ENCODE measurements at regions not wholly inside any gene's neighbourhood (a gene's known extent, or its start where the extent isn't known, plus 50 kb on each side); places are given as distances from the start of the nearest gene placed in this dataset.

GRCh38 chr21:20425856-20426255 lies 572.4 kb upstream of the NCAM2 start:
- Histone ChIP-seq H3K4me3 (no peak overlapping the region), H3K4me1 (no peaks in the 10 kb centered on the region), H3K9me3 (peaks cover 0 to 2% (median 0%) of the 10 kb centered on the region in 4 donors), H3K27ac (no peak overlapping the region), H3K36me3 (no peaks in the 10 kb centered on the region), H3K27me3 (no peaks in the 10 kb centered on the region)
- no peak for DNase-seq
- WGBS, 2 donors = 92 to 95% methylated on average over 12 of the region's 12 CpGs
- intact Hi-C loops (cut with DNase I) = no loop called here
- TF ChIP-seq POLR2A (IDR thresholded peaks at IDR 0.05) (no peak), CTCF (IDR thresholded peaks at IDR 0.05) (no peak), EP300 (IDR thresholded peaks at IDR 0.05) (no peak), POLR2AphosphoS5 (IDR thresholded peaks at IDR 0.05) (no peak)

DNA sequence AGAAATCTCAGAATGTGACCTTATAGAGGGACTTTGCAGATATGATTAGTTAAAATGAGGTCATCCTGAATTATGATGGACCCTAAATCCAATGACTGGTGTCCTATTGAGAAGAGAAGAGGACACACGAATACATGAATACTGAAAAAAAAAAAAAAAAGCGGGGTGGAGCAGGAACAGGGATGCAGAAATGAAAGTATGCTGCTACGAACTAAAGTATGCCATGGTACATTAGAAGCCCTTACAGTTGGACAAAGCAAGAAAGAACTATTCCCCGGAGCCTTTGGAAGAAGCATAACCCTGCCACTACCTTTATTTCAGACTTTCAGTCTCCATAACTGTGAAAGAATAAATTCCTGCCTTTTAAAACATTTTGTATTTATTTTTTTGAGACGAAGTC lies 557.9 kb upstream of the NCAM2 start:
- DNase-seq = no peak
- H3K36me3 ChIP-seq = no peaks in the 10 kb centered on the region
- no peaks in the 10 kb centered on the region for H3K27me3 ChIP-seq
- TF ChIP-seq POLR2A (IDR thresholded peaks at IDR 0.05) (no peak), EP300 (IDR thresholded peaks at IDR 0.05) (no peak), POLR2AphosphoS5 (IDR thresholded peaks at IDR 0.05) (no peak), CTCF (IDR thresholded peaks at IDR 0.05) (no peak)
- H3K4me3 ChIP-seq = no peak overlapping the region
- H3K9me3 ChIP-seq = no peaks in the 10 kb centered on the region
- intact Hi-C loops (cut with DNase I) = no loop called here
- H3K27ac ChIP-seq = no peak overlapping the region
- H3K4me1 ChIP-seq = no peaks in the 10 kb centered on the region
- 65 to 69% methylated on average over 5 of the region's 5 CpGs for WGBS, 2 donors

DNA sequence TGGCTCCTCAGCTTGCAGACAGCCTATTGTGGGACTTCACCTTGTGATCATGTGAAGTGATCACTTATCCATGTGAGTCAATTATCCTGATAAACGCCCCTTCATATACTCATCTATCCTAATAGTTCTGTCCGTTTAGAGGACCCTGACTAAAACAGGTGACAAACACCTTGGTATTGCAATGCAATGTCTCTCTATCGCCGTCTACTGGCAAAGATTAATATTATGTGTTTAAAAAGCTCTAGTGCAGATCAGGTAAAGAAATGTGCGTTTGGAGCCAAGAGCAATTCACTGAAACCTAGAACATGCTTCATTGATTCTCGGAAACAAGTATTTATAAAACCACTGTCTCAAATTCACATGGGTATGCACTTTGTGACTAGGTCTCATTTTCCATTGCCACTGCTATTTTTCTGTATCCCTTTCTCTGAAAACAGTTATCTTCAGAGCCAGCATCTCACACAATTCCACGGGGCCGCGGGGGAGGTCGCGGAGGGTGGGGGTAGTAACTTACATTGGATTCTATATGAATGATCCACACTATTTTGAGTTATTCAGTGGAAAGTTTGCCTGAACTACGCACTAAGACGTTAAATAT lies 554.6 kb upstream of the NCAM2 start:
- H3K27me3 ChIP-seq = no peaks in the 10 kb centered on the region
- intact Hi-C loops (cut with DNase I) = no loop called here

DNA sequence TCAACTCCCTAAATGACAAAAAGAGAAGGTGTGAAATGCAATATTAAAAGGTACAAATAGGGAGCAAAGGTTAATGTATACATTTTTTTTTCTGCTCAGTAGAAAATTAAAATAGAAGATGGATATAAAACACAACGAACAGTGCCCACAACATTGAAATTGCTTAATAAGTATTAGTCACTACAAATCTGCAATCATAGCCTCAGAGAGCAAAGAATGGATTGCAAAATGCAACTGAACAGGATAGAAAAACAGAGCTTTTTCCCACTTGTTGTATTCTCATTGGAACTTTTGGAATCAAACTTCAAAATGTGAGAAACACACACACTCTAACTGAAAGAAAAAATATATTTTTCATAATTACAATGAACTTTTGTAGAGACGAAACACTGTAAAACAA lies 552.2 kb upstream of the NCAM2 start:
- no peaks in the 10 kb centered on the region for H3K4me1 ChIP-seq
- H3K27ac ChIP-seq = no peak overlapping the region
- TF ChIP-seq CTCF (IDR thresholded peaks at IDR 0.05) (no peak), EP300 (IDR thresholded peaks at IDR 0.05) (no peak)
- intact Hi-C loops (cut with DNase I) = no loop called here
- WGBS, 2 donors = 71 to 74% methylated on average over 2 of the region's 2 CpGs
- no peak for DNase-seq
- H3K36me3 ChIP-seq = no peaks in the 10 kb centered on the region
- no peaks in the 10 kb centered on the region for H3K9me3 ChIP-seq
- no peak overlapping the region for H3K4me3 ChIP-seq
- H3K27me3 ChIP-seq = no peaks in the 10 kb centered on the region

More for the DNA sequence above, 554.6 kb upstream of the NCAM2 start:
- Histone ChIP-seq H3K4me3 (no peak overlapping the region), H3K27ac (no peak overlapping the region), H3K36me3 (no peaks in the 10 kb centered on the region), H3K4me1 (no peaks in the 10 kb centered on the region), H3K9me3 (no peaks in the 10 kb centered on the region)
- WGBS, 2 donors = 64 to 65% methylated on average over 13 of the region's 13 CpGs
- no peak for DNase-seq
- TF ChIP-seq POLR2A (IDR thresholded peaks at IDR 0.05) (no peak), EP300 (IDR thresholded peaks at IDR 0.05) (no peak), POLR2AphosphoS5 (IDR thresholded peaks at IDR 0.05) (no peak), CTCF (IDR thresholded peaks at IDR 0.05) (peak in 1 of 4 experiments; percentile 29)

DNA sequence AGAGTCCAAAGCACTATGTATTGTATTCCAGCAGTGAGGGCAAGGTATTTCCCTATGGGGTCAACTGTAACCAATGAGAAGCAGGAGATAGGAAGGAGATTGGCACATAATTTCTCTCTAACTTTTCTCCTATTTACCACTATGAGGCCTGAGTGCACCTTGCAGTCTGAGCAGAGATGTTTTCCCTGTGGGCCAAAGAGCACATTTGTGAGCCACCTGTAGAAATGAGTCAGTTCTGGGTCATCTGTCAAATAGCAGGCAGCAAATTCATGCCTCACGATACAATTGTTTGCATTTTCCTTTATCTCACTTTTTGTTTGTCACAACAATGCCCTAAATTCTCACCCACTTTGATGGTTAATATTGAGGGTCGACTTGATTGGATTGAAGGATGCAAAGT lies 547.2 kb upstream of the NCAM2 start:
- WGBS, 2 donors = 30 to 64% methylated on average over 2 of the region's 2 CpGs
- no peaks in the 10 kb centered on the region for H3K27me3 ChIP-seq
- H3K4me3 ChIP-seq = no peak overlapping the region
- TF ChIP-seq CTCF (IDR thresholded peaks at IDR 0.05) (no peak), POLR2AphosphoS5 (IDR thresholded peaks at IDR 0.05) (no peak), EP300 (IDR thresholded peaks at IDR 0.05) (no peak), POLR2A (IDR thresholded peaks at IDR 0.05) (no peak)
- H3K9me3 ChIP-seq = no peaks in the 10 kb centered on the region
- no peak for DNase-seq
- H3K4me1 ChIP-seq = no peaks in the 10 kb centered on the region
- no peaks in the 10 kb centered on the region for H3K36me3 ChIP-seq
- intact Hi-C loops (cut with DNase I) = no loop called here
- H3K27ac ChIP-seq = no peak overlapping the region
